GM12874 (cell line): ENCODE measurements at regions not wholly inside any gene's neighbourhood (a gene's known extent, or its start where the extent isn't known, plus 50 kb on each side); places are given as distances from the start of the nearest gene placed in this dataset.

Source experiments
- TF ChIP-seq, protein P1 (sequence below): IDR thresholded peaks from 2 replicates; pipeline ENCODE4 v1.5.1; 2011; ENCODE audit warnings: low read depth, mild to moderate bottlenecking, control low read depth, low read length, moderate library complexity; ENCODE audit not compliant: insufficient read depth

DNA sequence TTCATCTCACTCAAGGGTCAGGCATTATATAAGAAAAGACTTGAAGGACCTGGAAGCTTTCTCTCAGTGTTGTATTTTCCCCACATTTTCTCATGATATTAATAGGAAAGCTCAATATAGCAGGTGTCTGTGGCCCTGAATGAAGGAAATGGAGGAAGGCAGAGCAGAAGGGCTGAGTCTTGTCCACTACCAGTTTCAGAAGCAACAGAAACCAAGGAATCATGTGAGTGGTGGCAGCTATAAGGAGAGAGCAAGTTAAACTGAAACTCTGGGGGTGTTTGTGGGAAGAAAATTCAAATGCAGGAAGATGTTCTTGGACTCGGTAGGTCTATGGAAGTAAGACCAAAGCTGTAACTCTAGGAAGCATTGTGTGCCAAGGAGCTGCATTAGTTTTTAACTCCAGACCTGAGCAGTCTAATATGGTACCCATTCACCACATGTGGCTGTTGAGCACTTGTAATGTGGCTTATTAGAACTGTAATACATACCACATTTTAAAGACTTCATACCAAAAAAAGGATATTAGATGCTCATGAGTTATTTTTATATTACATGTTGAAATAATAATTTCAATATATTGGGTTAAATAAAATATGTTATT is 278.8 kb upstream of the GADL1 start:
- TF ChIP-seq, protein P1, sequence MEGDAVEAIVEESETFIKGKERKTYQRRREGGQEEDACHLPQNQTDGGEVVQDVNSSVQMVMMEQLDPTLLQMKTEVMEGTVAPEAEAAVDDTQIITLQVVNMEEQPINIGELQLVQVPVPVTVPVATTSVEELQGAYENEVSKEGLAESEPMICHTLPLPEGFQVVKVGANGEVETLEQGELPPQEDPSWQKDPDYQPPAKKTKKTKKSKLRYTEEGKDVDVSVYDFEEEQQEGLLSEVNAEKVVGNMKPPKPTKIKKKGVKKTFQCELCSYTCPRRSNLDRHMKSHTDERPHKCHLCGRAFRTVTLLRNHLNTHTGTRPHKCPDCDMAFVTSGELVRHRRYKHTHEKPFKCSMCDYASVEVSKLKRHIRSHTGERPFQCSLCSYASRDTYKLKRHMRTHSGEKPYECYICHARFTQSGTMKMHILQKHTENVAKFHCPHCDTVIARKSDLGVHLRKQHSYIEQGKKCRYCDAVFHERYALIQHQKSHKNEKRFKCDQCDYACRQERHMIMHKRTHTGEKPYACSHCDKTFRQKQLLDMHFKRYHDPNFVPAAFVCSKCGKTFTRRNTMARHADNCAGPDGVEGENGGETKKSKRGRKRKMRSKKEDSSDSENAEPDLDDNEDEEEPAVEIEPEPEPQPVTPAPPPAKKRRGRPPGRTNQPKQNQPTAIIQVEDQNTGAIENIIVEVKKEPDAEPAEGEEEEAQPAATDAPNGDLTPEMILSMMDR, result no peak

DNA sequence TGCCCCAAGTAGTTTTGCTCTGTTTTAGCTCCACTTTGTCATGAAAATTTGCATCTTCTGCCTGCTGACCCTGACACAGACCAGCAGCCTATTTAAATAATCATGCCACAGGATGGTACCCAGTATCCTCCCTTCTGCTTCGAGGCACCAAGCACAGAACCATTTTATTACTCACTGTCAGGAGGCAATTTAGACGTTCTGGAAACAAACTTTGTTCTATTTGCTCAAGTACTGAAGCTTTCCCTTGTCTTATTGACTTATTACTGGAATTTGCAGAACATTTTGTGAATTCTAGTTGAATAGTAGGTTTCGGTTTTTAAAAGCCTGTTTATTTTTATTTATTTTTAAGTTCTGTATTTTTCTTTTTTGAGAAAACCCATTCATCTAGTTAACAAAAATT is 279.6 kb upstream of the GADL1 start:
- TF ChIP-seq, protein P1, result no peak

DNA sequence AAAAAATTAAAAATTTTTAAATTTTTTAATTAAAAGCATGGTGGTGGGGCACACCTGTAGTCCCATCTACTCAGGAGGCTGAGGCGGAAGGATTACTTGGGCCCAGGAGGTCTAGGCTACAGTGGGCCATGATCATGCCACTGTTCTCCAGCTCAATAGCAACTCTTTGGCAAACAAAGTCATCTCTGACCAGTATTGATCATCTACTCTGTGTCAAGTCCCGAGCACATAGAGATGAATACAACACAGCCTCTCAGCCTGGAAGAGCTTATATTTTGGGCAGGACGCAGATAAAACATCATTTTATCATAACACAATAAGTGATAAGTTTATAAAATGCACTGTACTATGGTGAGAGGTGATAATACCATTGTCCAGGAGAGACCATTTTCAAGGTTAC is 281.6 kb upstream of the GADL1 start:
- TF ChIP-seq, protein P1, result no peak

DNA sequence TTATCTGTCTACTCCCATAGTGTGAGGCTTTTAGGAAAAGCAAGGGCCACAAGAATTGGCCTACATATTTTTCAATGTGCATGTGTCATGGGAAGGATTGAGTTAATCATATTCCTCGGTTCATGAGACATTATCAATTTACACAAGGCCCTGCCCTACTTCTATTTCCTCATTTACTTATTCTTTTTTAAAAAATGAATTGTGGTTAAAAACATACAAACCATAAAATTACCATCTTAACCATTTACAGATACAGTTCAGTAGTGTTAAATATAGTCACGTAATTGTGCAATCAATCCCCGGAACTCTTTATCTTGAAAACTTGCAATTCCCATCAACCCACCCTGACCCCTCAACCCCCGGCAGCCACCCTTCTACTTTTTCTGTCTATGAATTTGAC is 284.0 kb upstream of the GADL1 start:
- TF ChIP-seq, protein P1, result no peak

DNA sequence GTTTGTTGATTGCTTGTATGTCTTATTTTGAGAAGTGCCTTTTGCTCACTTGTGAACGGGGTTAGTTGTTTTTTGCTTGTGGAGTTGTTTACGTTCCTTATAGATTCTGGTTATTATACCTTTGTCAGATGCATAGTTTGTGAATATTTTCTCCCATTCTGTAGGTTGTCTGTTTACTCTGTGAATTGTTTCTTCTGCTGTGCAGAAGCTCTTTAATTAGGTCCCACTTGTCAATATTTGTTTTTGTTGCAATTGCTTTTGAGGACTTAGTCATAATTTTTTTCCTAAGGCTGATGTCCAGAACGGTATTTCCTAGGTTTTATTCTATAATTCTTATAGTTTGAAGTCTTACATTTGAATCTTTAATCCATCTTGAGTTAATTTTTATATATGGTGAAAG is 285.3 kb upstream of the GADL1 start:
- TF ChIP-seq, protein P1, result no peak

- TF ChIP-seq, protein P1, result no peak
Observed at GRCh38 chr3:31180274-31180673, 285.8 kb upstream of the GADL1 start.

GRCh38 chr3:31181661-31182060 is 287.2 kb upstream of the GADL1 start:
- TF ChIP-seq, protein P1, result no peak
